Hematopoietic multipotent progenitor cell treated with erythropoietin and hydrocortisone succinate and interleukin-3 and kit ligand, for 4 days (in vitro differentiated cells): ENCODE measurements at regions not wholly inside any gene's neighbourhood (a gene's known extent, or its start where the extent isn't known, plus 50 kb on each side); places are given as distances from the start of the nearest gene placed in this dataset.

ENCODE experiments used
- DNase-seq: peaks from one replicate; pipeline ENCODE4 v3.0.0-alpha.2; 2015

- no peak for DNase-seq
Observed at GRCh38 chrY:15704906-15705305, 1180.6 kb downstream of the NLGN4Y start.

GRCh38 chrY:15749533-15750433 is 1225.5 kb downstream of the NLGN4Y start:
- no peak for DNase-seq

- DNase-seq = no peak
Observed at GRCh38 chrY:15751001-15751400, 1226.7 kb downstream of the NLGN4Y start.

GRCh38 chrY:15756266-15756665 is 1231.9 kb downstream of the NLGN4Y start:
- no peak for DNase-seq

GRCh38 chrY:15773579-15773978 is 1249.2 kb downstream of the NLGN4Y start:
- DNase-seq = no peak

DNA sequence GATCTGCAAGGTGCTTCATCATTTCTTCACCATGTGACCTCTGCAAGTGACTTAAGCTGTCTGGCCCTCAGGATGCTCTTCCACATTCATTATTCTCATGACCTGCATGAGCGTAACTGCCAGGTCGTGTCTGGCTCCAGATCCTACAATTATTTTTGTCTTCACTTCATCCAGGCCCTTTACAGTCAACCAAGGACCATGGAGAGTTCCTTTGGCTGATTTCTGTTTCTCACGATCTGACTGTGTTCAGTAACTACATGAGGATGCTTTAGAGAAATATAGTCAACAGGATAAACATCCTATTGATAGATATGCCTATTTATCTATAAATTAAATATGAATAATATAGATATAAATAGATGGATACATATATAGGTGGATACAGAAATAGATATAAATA is 1251.6 kb downstream of the NLGN4Y start:
- DNase-seq = no peak

- no peak for DNase-seq
Observed at GRCh38 chrY:15779891-15780290, 1255.6 kb downstream of the NLGN4Y start.

- DNase-seq = no peak
Observed at GRCh38 chrY:15800021-15800420, 1275.7 kb downstream of the NLGN4Y start.

DNA sequence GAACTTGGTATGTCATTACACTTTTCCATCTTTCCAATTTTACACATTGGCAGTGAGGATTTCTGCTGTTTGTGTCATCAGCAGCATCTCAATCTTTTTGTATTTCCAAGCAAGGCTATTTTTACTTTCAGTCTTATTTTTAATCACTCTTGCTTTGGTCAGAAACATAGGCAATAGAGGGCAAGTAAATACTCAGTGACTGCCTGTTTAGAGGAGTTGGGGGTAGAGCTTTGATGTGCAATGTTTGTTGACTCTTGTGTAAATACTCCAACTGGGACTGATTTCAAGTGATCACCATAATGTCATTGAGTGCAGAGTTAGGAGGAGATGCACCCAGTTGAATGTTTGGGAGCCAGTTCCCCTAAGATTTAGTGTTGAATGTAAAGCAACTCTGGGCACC is 1281.7 kb downstream of the NLGN4Y start:
- no peak for DNase-seq

GRCh38 chrY:15814241-15814640 is 1289.9 kb downstream of the NLGN4Y start:
- no peak for DNase-seq
